ENCODE measurements at regions not wholly inside any gene's neighbourhood (a gene's known extent, or its start where the extent isn't known, plus 50 kb on each side); places are given as distances from the start of the nearest gene placed in this dataset.

DNA sequence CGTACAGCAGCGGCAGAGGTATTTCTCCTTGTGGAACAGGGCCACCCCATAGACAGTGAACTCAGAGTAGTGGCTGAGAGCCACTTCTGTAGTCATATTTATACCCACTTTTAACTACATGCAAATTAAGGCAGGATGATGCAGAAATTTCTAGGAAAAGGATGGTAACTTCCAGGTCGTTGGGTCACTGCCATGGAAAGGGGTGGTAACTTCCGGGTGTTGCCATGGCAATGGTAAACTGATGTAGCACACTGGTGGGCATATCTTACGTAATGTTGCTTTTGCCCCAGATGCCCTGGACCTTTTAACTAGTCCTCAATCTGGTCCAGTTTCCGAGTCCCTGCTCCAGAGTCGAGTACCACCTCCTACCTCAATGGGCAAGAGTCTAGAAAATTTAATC, 154.8 kb upstream of the AGA start:
- FAIRE-seq (no peak), DNase-seq (ENCODE audit: insufficient read length, low spot score) (no peak)
- TF ChIP-seq POLR2A (IDR thresholded peaks at IDR 0.05; ENCODE audit: low read depth, low read length) = no peak

- no peak for TF ChIP-seq POLR2A (IDR thresholded peaks at IDR 0.05; ENCODE audit: low read depth, low read length)
- FAIRE-seq (no peak), DNase-seq (ENCODE audit: insufficient read length, low spot score) (no peak)
Measured at GRCh38 chr4:177605252-177605651, 163.0 kb upstream of the AGA start.

DNA sequence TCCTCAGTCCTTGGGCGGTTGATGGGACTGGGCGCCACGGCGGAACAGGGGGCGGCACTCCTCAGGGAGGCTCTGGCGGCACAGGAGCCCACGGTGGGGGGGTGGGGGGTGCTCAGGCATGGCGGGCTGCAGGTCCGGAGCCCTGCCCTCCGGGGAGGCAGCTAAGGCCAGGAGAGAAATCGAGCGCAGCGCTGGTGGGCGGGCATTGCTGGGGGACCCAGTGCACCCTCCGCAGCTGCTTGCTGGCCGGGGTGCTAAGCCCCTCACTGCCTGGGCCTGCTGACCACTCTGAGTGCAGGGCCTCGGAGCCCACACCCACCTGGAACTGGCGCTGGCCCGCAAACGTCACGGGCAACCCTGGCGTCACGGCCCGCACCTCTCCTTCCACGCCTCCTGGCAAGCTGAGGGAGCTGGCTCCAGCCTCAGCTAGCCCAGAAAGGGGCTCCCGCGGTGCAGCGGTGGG, 164.9 kb upstream of the AGA start:
- FAIRE-seq (no peak), DNase-seq (ENCODE audit: insufficient read length, low spot score) (no peak)
- TF ChIP-seq POLR2A (IDR thresholded peaks at IDR 0.05; ENCODE audit: low read depth, low read length) = no peak

- FAIRE-seq (no peak), DNase-seq (ENCODE audit: insufficient read length, low spot score) (no peak)
- TF ChIP-seq POLR2A (IDR thresholded peaks at IDR 0.05; ENCODE audit: low read depth, low read length) = no peak
Measured at GRCh38 chr4:177611974-177612664, 169.9 kb upstream of the AGA start.

DNA sequence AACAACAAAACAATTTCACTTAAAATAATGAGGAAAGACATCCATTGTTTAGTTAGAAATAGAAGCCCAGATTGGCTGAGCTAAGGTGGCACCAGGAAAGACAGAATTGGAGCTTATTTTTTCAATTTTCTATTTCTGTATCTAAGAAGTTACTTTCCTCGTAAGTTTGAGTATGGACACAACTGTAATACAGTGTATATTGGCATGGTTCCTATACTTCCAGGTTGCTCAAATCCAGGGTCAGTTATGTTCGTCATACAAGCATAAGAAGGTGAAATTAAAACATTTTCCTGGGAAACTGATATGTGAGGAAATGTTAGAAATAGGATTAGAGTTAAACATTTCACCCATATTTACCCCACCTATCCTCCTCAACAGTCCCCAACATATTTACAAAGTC, 170.4 kb upstream of the AGA start:
- FAIRE-seq (no peak), DNase-seq (ENCODE audit: insufficient read length, low spot score) (no peak)
- TF ChIP-seq POLR2A (IDR thresholded peaks at IDR 0.05; ENCODE audit: low read depth, low read length) = no peak

DNA sequence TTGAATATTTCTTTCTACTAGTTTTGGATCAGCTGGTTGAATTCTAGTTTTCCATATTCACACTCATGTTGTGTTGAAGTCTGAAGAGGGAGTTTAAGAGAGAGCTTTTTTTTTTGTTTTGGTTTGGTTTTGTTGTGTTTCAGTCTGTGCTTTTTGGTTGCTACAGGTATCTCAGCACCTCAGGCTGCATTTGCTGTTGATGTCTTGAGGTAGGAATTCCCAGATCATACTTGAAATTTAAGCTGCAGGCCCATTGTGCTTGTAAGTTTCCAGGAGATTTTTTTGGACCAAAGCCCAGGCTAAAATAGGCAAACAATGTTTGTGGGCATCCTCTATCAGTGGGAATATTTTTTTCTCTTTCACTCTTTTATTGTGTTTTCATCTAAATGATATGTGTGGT, 190.2 kb upstream of the AGA start:
- DNase-seq (ENCODE audit: insufficient read length, low spot score) (no peak), FAIRE-seq (no peak)
- TF ChIP-seq POLR2A (IDR thresholded peaks at IDR 0.05; ENCODE audit: low read depth, low read length) = no peak

DNA sequence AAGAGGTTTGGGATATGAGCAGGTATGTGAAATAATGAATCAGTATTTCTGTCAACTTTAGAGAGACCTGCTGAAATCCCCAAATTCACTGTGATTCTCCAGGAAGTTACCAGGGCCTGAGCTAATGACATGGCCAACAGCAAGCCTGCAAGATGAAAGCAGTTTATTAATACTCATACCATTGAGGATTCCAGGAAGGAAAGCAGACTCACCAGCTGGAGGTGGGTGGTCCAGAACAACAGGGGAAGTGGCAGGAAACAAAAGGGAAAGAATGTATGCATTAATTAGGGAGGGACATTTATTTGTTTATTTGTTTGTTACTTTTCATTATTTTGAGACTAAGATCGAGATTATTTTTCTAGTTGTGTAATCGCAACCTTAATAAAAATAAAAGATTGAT, 196.6 kb upstream of the AGA start:
- TF ChIP-seq POLR2A (IDR thresholded peaks at IDR 0.05; ENCODE audit: low read depth, low read length) = no peak
- no peak for DNase-seq (ENCODE audit: insufficient read length, low spot score)
- no peak for FAIRE-seq

- no peak for TF ChIP-seq POLR2A (IDR thresholded peaks at IDR 0.05; ENCODE audit: low read depth, low read length)
- DNase-seq (ENCODE audit: insufficient read length, low spot score) = no peak
- no peak for FAIRE-seq
Measured at GRCh38 chr4:177640864-177641263, 198.6 kb upstream of the AGA start.

GRCh38 chr4:177660223-177660622, 218.0 kb upstream of the AGA start:
- FAIRE-seq (no peak), DNase-seq (ENCODE audit: insufficient read length, low spot score) (no peak)
- TF ChIP-seq POLR2A (IDR thresholded peaks at IDR 0.05; ENCODE audit: low read depth, low read length) = no peak

GRCh38 chr4:177667687-177668086, 225.4 kb upstream of the AGA start:
- no peak for TF ChIP-seq POLR2A (IDR thresholded peaks at IDR 0.05; ENCODE audit: low read depth, low read length)
- FAIRE-seq = no peak
- DNase-seq (ENCODE audit: insufficient read length, low spot score) = no peak

DNA sequence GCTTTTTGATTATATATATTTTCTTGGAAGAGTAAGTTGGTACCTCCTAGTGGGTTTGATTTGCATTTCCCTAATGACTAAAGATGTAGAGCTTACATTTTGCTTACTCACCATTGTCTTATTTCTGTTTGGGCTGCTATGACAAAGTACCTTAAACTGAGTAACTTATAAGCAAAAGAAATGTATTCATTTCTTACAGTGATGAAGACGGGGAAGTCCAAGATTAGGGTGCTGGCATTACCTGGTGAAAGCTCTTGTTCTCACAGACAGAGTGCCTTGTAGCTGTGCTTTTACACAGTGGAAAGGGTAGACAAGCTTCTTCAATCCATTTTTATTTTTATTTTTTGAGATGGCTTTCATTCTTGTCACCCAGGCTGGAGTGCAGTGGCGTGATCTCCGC, 229.2 kb upstream of the AGA start:
- no peak for DNase-seq (ENCODE audit: insufficient read length, low spot score)
- no peak for FAIRE-seq
- no peak for TF ChIP-seq POLR2A (IDR thresholded peaks at IDR 0.05; ENCODE audit: low read depth, low read length)

DNA sequence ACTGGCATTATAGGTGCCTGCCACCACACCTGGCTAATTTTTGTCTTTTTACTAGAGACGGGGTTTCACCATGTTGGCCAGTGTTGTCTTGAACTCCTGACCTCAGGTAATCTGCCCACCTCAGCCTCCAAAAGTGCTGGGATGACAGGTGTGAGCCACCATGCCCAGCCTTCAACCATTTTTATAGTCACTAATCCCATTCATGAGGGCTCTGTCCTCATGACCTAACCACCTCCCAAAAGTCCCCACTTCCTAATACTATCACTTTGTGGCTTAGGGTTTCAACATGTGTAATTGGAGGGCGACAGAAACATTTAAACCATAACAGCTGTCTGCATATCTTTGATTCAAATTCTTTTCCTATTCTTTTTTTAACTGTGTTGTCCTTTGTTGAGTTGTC, 229.6 kb upstream of the AGA start:
- TF ChIP-seq POLR2A (IDR thresholded peaks at IDR 0.05; ENCODE audit: low read depth, low read length) = no peak
- no peak for FAIRE-seq
- DNase-seq (ENCODE audit: insufficient read length, low spot score) = no peak

DNA sequence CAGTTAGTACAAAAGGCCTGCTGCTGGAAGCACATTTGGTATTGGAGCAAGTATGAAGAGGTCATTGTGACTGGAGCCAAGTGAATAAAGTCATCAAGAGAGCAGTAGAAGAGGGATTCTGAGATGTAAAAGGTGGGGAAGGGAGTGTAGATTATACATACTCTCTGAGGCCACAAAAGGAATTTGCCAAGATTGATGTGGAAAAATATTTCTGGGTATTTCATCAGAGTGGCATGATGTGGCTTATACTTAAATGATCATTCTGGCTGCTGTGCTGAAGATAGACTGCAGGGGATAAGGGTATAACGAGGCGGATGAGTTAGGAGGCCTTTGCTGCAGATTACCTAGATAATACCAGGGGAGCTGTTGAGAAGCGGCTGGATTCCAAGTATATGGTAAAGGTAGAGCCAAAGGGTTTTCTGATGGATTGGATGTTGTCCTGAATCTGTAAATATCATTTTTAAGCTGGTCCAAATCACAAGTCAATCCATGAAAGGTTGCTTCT, 231.8 kb upstream of the AGA start:
- FAIRE-seq = no peak
- no peak for DNase-seq (ENCODE audit: insufficient read length, low spot score)
- TF ChIP-seq POLR2A (IDR thresholded peaks at IDR 0.05; ENCODE audit: low read depth, low read length) = no peak

DNA sequence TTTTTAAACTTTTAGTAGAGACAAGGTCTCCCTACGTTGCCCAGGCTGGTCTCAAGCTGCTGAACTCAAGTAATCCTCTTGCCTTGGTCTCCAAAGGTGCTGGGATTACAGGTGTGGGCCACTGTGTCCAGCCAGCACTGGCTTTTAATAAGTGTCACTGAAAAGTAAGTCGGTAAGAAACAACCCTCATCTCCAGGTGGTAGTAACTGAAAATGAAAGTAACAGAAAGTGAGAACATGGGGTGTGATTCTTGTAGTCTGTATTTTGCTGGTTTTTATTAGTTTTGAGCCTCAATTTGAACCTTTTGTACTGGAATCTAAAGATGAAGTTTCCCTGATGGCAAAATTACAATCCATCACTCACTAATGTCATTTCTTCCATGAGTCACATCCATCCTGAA, 238.1 kb upstream of the AGA start:
- no peak for DNase-seq (ENCODE audit: insufficient read length, low spot score)
- FAIRE-seq = no peak
- no peak for TF ChIP-seq POLR2A (IDR thresholded peaks at IDR 0.05; ENCODE audit: low read depth, low read length)

DNA sequence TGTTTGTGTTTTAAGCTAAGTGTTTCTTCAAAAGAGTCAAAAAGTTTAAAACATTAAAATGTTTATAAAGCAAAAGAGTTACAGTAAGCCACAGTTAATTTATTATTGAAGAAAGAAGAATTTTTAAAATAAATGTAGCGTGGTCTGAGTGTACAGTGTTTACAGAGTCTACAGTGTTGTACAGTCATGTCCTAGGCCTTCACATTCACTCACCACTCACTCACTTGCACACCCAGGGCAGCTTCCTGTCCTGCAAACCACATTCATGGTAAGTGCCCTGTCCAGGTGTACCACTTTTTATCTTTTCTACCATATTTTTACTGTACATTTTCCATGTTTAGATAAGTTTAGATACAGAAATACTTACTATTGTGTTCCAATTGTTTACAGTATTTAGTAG, 239.7 kb upstream of the AGA start:
- no peak for FAIRE-seq
- no peak for DNase-seq (ENCODE audit: insufficient read length, low spot score)
- TF ChIP-seq POLR2A (IDR thresholded peaks at IDR 0.05; ENCODE audit: low read depth, low read length) = no peak

GRCh38 chr4:177687117-177687516, 244.9 kb upstream of the AGA start:
- FAIRE-seq (no peak), DNase-seq (ENCODE audit: insufficient read length, low spot score) (no peak)
- no peak for TF ChIP-seq POLR2A (IDR thresholded peaks at IDR 0.05; ENCODE audit: low read depth, low read length)
